Stimulated activated naive CD4-positive, alpha-beta T cell treated with Interleukin-2 at 50 U/mL for 16 hours (primary cell): ENCODE measurements at regions not wholly inside any gene's neighbourhood (a gene's known extent, or its start where the extent isn't known, plus 50 kb on each side); places are given as distances from the start of the nearest gene placed in this dataset.

Experiments used
- DNase-seq: peaks from one replicate; lab custom pipeline; 2025; lab: John Stamatoyannopoulos, UW

DNA sequence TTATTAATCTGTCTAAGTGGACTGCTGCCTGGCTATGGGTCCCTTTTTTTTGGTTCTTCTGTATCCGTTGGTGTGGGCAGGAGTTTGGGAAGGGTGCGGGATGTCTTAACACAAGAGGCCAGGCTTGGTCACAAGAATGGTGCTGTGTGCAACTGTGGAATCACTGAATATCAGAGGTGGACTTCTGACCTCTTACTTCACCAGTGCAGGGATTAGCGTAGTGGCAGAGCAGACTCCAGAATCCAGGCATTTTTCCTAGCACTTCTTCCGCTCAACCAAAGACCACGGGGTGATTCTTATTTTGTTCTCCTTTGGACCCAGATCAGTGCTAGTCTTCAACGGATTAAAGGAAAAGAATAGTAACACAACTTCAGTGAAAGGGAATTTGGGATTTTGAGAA is 254.3 kb upstream of the TNP1 start:
- DNase-seq, result no peak

DNA sequence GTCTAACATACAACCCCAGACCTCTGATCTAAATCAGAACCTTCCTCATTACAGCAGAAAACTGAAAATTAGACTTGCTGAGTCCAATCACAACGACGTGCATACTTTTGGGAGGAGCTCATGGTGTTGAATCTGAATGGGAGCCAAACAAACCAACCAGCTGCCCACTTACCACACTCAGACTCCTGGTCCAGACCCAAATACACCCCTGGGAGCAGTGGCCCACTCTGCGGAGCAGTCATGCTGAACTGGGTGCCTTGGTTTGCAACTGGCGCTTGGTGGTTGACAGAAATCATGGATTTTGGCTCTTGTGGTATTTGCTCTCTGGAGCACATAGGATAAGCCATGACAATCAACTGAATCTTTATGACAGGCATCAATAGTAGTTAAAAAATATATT is 253.6 kb upstream of the TNP1 start:
- DNase-seq, result no peak

DNA sequence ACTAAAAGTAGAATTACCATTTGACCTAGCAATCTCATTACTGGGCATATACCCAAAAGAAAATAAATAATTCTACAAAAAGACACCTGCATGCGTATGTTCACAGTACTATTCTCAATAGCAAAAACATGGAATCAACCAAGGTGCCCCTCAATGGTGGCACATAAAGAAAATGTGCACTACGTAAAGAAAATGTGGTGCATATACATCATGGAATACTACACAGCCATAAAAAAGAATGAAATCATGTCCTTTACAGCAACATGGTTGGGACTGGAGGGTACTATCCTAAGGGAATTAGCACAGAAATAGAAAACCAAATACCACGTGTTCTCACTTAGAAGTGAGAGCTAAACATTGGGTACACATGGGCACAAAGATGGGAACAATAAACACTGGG is 250.7 kb upstream of the TNP1 start:
- DNase-seq, result no peak

DNA sequence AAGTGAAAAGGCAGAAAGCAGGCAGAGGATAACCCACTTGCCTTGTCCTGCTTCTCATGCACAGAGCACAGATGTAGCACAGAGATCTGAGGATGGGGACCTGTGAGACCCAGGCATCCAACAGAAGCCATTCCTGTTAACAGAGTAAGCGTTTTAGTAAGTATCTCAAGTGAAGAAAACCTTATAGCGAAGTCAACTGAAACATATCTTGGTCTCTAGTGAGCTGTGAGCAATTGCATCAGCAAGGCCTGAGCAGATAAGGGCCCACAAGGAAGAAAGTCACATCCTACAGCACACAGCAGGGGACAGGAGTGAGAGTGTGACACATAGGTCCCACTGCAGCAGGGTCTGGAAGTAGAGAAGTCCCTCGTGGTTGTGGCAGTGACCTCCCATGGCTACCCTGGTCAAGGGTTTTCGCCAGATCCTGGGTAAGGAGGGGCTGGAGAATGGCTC is 248.7 kb upstream of the TNP1 start:
- DNase-seq, result no peak

DNA sequence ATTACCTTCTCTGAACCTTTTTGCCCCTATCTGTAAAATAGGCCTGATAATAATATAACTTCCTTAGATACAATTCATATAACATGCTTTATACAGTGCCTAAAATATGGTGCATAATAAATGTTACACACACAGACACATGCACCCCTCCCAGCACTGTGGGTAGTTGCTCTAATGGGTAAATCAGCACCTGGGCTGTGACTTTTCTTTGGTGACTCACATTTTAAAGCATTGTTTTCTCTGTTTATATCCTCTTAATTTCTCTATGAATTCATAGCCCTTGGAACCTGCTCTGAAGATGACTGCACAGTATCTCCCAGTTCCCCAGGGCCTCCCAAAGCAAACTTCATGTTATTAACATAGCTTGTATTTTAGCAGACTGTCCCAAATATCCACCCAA is 248.2 kb upstream of the TNP1 start:
- DNase-seq, result no peak

DNA sequence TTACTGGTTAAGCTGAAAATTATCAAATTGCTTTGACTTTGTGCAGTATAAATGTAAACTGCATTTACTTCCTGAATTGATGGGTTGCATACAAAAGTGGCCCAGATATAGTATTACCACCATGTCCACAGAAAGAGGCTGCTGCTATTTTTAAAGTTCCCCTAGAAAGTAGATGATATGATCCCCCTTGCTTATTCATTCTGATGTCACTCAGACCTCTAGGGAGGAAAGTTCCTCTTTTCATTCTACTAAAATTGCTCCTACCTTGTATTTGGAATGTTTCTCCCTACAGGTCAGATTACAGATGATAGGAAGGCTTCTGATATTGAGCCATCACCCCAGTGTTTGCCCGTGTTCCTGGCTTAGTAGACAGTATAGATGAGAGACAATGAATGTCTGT is 247.6 kb upstream of the TNP1 start:
- DNase-seq, result no peak

DNA sequence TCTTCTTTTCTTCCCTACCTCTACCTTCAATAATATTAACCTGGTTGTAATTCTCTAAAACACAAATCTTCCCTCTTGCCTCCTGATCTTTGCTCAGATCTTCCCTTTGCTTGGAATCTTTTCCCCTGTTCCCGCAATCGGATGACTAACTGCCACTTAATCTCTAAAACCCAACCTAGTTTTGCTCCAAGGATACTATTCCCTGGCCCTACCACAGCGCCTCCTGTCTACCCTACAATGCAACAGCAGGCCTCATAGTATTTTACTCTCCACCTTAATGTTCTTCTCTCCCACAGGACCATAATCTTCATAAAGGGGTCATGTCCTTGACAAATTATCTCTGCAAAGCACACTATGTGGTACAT is 246.8 kb upstream of the TNP1 start:
- DNase-seq, result no peak

DNA sequence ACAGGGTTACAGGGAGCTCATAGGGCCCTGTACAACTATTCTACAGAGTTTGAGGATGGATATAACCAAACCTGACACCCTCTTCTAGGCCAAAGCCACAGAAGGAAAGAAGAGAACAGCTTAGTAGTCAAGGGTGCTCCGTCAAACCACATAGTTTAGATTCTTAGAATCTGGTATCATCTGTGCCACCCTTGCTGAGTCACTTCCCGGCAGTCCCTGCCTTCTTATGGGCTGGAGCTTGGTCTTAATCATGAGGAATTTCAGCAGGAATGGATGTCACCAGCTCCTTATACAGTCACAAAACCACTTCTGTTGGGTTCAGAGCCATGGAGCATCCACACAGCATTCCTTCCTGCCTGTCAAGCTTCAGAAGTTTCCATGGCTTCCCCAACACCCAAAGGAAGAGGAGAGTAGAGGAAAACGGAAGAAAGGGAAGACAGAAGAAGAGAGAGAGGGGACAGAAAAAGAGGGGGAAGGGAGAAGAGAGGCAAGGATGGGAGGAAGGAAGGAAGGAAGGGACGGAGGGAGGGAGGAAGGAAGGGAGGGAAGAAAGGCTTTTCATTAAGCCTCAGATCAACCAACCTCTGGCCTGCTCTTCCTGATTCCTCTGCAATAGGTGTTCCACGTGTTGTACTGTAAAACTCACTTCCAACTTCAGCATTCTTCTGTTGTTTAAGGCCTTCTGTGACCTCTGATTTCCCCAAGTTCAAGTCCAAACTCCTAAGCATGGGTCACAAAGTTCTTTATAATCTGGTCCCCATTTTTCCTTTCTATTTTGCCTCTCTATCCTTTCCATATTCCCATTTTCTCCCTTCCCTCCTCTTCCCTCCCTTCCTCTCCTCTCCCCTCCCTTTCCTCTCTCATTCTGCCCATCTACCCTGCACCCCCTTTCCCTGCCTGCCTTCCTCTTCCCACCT is 246.1 kb upstream of the TNP1 start:
- DNase-seq, result no peak

DNA sequence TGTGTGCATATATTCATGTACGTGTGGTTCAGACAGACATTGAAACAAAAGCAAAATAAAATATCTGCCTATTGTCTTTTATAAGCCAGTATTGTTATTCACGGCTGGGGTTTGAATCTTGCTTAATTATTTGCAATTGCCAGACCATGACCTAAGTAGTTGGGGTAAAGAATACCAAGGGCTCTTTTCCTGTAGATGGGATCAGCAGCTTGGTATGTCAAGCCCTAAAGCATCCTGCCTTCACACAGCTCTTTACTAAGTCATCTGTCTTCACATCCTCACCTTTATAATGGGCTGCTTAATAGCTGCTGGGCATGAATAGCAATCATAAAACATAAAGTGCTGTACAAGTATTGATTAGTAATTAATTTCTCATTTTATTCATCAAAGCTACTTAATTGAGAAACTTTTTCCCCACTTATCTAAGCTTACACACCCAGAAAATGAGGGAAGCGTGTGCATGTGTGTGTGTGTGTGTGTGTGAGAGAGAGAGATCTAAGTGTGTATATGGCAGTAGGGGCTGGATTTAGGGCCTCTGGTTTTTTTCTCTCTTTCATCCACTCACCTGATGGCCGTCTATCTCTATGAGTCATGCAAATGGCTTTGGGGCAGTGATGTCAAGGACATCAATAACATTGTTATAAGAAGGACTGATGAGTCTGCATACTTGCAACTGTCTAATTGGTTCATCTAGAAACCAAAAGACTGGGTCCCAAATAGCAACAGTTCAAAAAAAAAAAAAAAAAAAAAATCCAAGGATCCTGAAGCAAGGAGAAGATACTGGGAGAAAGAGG is 244.1 kb upstream of the TNP1 start:
- no peak for DNase-seq

DNA sequence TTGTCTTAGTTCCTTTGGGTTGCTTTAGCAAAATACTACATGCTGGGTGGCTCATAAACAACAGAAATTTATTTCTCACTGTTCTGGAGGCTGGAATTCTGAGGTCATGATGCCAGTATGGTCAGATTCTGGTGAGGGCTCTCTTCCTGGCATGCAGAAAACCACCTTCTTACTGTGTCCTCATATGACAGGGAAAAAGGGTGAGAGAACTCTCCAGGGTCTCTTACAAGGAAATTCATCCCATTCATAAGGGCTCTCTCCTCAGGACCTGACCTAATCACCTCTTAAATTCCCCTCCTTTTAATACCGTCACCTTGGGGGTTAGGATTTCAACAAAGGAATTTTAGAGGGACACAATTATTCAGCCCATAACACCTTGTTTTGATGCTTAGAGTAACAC is 243.1 kb upstream of the TNP1 start:
- no peak for DNase-seq

DNA sequence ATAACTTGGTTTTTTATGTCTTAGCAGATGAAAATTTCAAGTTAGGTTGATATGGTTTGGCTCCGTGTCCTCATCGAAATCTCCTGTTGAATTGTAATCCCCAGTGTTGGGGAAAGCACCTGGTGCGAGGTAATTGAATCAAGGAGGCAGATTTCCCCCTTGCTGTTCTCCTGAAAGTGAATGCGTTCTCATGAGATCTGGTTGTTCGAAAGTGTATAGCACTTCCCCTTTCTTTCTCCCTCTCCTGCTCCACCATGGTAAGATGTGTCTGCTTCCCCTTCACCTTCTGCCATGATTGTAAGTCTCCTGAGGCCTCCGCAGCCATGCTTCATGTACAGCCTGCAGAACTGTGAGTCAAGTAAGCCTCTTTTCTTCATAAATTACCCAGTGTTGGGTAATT is 242.1 kb upstream of the TNP1 start:
- DNase-seq, result no peak

DNA sequence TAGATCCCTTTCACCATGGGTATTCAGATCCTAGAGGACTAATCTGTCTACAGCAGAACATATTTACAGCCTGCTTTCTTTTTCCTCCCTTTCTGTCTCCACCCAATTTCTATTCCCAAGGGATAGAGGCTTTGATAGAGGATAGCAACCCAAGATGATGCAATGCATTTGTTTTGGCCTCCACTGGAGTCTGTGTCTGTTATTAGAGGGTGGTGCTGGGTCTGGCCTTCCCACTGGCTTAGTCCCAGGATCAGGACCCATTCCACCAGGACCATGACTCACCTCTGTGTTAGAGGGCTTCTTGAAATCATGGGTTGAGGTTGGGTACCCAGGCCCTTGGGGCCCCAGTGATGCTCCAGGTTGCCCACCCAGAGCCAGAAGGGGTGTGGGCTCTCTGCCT is 239.7 kb upstream of the TNP1 start:
- no peak for DNase-seq

DNA sequence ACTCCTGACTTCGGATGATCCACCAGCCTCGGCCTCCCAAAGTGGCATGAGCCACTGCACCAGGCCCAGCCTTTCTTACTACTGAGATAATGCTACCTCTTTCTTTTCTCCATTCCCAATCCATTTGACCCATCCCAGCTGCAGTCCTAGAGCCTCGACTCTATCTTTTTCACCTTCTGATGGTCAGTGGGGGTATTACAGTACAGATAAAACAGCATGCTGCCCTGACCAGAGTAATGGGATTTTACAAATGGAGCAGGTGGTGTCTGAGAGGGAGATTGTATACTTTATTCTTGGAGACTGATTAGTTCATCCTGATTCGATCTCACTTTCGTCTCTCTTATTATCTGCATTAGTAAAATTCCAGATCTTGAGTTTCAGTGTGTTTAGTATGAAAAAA is 238.6 kb upstream of the TNP1 start:
- DNase-seq, result no peak

DNA sequence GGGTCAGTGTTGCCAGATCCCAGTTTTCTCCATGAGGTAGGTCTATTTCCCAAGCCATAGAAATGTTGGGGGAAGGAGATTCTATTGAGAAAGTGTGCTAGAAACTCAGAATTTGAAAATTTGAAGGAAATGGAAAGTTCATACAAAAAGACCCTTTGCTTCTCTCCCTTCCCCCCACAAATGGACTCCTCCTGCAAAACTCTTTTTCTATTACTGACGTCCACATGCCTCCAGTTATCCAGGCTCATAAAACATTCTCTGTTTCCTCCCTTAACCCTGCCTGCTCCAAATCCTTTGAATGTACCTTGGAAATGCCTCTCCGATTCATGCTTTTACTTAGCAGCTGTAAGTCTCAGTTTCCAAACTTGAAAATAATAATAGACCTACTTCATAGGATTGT is 237.5 kb upstream of the TNP1 start:
- no peak for DNase-seq

DNA sequence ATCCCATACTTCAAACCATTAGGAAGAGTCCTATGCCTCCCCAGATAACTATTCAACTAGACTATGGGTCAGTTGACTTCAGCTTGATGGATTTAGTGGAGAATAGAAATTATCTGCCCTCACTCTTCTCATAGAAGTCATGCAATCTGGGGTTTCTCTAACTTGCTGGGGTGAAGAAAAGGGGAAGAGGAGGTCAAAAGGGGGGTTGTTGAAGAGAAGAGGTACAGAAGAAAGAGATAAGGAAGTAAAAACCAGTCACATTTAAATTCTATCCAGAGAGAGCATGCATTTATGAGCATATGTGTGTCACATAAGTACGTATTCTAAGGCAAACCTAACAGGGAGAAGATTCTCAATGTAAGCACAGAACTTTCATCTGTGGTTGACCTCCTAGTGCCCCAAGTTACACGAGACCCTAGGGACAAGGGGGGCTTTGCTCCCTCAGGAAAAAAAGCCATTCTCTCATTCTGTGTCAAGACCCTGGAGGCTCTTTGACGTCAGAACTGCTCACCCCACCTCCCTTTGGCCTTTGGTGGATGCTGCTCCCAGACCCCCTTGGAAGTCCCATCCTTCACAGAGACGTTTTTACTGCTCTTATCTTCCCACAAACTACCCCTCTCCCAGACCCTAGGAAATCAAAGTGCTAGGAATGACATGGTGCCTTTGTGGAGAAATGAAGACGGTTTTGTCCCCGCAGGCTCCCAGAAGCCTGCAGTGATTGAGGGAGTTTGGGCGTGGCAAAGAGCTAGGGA is 236.8 kb upstream of the TNP1 start:
- DNase-seq, result no peak

DNA sequence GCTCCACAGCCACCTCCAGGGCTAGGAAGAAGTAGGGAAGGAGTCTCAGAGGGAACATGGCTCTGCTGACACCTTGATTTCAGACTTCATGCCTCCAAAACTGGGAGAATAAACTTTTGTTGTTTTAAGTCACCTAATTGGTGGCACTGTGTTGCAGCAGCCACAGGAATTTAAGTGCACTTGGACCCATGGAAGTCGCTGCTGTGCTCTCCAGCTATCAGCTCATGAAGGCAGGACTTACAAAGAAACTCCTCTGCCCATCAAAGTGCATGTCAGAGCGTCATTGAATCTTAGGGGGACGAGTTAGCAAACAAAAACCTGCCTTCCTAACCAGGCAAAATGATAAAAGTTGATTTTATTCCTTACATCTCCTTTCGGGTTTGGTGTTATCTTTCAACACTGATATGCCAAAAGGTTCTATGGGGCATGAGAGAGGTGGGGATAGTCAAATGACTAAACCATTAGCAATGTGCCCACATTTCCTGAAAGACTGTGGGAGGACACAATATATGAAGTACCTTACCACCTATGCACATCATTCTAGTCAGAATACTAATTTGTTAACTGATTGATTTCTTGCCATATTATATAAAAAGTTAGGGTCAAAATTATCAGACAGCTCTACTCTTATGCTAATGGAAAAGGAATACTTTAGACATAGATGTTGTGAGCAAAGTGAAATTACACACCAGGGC is 235.8 kb upstream of the TNP1 start:
- DNase-seq, result no peak

DNA sequence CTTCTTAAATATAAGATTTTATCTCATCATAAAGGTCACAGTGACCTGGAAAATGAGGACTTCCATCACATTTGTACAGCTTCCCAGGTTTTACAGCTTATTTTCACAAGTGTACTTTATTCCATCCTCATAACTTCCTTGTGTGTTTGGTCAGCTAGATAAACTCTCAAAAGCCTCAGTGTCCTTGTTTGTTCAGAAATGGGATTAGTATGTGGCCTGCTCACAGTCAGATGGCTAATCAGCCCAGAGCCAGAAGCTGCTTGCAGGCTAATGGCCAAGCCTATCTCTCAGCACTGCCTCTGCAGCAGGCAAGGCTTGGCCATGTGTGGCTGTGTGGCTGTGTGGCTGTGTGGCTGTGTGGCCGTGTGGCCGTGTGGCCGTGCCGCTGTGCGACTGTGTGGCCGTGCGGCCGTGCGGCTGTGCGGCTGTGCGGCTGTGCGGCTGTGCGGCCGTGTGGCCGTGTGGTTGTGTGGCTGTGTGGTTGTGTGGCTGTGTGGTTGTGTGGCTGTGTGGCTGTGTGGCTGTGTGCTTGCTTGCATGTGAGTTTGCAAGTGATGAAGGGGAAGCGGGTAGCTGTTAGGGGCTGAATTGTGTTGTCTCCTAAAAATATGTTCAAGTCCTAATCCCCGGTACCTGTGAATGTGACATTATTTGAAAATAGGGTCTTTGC is 233.0 kb upstream of the TNP1 start:
- DNase-seq, result no peak

DNA sequence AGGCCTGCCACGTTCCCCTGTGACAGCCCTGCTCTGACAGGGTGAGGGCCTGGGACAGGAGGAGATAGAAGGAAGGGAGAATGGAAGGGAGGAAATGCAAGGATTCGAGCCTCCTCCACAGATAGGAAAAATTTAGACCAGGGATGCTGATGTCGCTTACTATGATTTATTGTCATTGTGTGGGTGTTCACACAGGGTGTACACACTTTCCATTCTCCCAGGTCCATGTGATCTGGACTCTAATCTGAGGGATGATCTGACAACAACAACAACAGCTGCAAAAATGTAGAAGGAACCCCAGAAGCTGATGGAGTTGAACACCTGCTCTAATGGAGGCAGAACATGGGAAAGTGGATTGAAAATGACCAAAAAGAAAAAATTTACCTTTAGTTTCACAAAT is 231.7 kb upstream of the TNP1 start:
- no peak for DNase-seq

DNA sequence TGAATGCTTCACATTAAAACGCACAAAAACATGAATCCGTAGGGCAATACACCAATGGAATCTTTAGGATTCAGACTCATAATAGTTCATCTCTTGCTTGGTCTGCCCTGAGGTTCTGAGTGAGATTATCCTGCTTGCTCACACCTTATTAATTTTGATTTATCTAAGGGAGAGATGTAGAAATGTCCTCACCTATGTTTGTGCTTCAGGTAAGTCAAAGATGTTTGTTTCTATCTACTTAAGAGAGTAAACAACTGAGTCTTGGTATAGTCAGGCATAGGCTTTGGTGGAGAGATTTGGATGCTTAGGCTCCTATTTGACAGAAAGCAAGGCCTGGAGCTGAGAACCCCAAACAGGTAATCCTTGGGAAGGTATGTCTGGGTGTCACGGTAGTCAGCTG is 231.0 kb upstream of the TNP1 start:
- no peak for DNase-seq

DNA sequence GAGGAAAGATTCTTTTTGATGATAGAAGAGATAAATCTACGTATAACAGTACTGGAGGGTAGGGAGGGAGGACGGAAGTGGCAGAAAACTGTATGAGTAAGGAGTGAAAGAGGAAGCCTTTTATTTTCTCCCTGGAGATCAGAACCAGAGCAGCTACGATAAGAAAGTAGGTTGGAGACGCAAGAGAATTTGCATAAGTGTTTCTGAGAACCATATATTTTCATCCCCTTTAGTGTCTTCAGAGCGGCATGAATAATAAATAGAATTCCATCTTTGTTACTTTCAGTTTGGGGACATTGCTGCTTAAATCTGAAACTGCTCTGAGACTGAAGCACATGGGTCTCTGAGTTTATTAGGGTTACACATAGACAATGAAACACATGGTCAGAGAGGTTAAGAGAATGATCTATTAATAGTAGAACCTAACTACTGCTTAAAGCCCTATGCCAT is 230.2 kb upstream of the TNP1 start:
- DNase-seq, result no peak

DNA sequence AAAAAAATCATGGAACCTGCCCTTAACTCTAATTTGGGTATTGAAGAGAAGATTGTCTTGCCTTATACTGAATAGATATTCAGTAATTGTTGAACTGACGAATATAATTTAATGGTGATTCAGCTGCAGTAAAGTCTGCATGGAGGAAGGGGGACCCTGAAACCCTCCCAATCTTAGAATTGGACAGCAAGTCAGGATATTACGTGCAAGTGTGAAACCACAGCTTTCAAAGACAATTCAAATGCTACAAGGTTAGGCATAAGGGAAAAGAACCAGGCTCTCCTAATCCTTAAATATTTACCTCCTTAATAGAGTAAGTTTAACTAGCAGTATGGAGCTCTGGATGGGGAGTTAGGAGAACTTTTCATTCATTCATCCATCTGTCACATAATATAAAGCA is 226.9 kb upstream of the TNP1 start:
- DNase-seq, result no peak
